Peyer's patch (tissue), 4 donors: ENCODE measurements at regions not wholly inside any gene's neighbourhood (a gene's known extent, or its start where the extent isn't known, plus 50 kb on each side); places are given as distances from the start of the nearest gene placed in this dataset.

ENCODE experiments used
- DNase-seq, 3 donors: peaks; one replicate each; pipeline ENCODE4 v3.0.0-alpha.2; 2017 to 2019
- H3K27ac ChIP-seq, 4 donors: fragments of 200-600 bp; sonication (generic); one replicate each; pipeline ENCODE4 v1.5.1; 2016 to 2019
- H3K27me3 ChIP-seq, 2 donors: fragments of 200-600 bp; sonication (generic); one replicate each; pipeline ENCODE4 v1.5.1; 2019
- H3K36me3 ChIP-seq, 3 donors: fragments of 200-600 bp; sonication (generic); one replicate each; pipeline ENCODE4 v1.5.1; 2016 to 2019
- H3K4me1 ChIP-seq, 4 donors: fragments of 200-600 bp; sonication (generic); one replicate each; pipeline ENCODE4 v1.5.1; 2016 to 2019
- H3K4me3 ChIP-seq, 4 donors: fragments of 200-600 bp; sonication (generic); 1 replicate in 3 of 4; 2 replicates in 1 of 4; pipeline ENCODE4 v1.5.1; 2016 to 2019; ENCODE audit warnings: mild to moderate bottlenecking in 1 of 4
- H3K9me3 ChIP-seq, 4 donors: fragments of 200-600 bp; sonication (generic); one replicate each; pipeline ENCODE4 v1.5.1; 2016 to 2019; ENCODE audit warnings: mild to moderate bottlenecking in 1 of 4
- POLR2A ChIP-seq, 2 donors: fragments of 450-650 bp; IDR thresholded peaks; one replicate each; pipeline ENCODE4 v1.5.1; 2017; ENCODE audit warnings: antibody characterized with exemption in 2 of 2, mild to moderate bottlenecking in 2 of 2, moderate library complexity in 2 of 2
- TF ChIP-seq, protein P1 (sequence below), 6 experiments: fragments of 450-650 bp in 4 of 6; fragments of 200-600 bp in 2 of 6; sonication (generic) in 1 of 6; IDR thresholded peaks; one replicate each; pipeline ENCODE4 v1.5.1; 2017 to 2019; ENCODE audit warnings: antibody characterized with exemption in 6 of 6, mild to moderate bottlenecking in 3 of 6, moderate library complexity in 1 of 6

- Histone ChIP-seq H3K27me3 (no peaks in the 10 kb centered on the region), H3K36me3 (no peaks in the 10 kb centered on the region), H3K4me1 (no peaks in the 10 kb centered on the region), H3K4me3 (no peak overlapping the region), H3K27ac (no peak overlapping the region), H3K9me3 (no peaks in the 10 kb centered on the region)
- DNase-seq = no peak
- TF ChIP-seq, protein P1, sequence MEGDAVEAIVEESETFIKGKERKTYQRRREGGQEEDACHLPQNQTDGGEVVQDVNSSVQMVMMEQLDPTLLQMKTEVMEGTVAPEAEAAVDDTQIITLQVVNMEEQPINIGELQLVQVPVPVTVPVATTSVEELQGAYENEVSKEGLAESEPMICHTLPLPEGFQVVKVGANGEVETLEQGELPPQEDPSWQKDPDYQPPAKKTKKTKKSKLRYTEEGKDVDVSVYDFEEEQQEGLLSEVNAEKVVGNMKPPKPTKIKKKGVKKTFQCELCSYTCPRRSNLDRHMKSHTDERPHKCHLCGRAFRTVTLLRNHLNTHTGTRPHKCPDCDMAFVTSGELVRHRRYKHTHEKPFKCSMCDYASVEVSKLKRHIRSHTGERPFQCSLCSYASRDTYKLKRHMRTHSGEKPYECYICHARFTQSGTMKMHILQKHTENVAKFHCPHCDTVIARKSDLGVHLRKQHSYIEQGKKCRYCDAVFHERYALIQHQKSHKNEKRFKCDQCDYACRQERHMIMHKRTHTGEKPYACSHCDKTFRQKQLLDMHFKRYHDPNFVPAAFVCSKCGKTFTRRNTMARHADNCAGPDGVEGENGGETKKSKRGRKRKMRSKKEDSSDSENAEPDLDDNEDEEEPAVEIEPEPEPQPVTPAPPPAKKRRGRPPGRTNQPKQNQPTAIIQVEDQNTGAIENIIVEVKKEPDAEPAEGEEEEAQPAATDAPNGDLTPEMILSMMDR (IDR thresholded peaks at IDR 0.05) = no peak
- no peak for TF ChIP-seq POLR2A (IDR thresholded peaks at IDR 0.05)
These were observed 1033.9 kb downstream of the TYW1 start for GRCh38 chr7:68030530-68030929.

DNA sequence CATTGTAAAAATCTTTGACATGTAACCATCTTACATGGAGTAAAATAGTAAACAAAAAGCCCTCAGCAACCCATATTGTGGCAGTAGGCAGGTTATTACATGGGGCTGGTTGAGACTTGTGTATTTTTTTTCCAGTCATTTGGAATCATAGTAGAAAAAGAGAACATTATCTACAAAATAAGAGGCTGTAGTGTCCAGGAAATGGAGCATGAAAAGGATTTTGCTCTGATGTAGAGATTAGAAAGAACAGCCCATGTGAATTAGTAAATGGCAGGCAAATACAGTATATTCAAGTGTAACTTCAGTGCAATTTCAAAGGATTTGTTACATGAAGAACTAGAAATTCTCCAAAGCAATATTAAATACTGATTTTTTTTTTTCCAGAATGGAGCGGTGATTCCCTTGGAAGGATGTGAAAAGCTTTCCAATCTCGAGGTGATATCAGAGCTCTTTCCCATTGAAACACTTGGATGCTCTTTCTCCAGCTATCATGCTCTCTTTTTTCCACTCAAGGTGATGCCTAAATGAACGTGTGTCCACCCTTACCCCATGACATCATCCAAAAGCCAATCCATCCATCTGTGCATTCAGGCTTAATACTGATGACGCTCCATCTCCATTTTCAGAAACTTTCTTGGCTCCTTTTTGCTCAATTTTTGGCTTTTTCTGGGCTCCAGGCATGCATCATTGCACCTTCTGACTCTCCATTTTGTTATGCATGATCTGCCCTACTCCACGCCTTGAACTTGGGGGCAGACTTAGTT is 1034.7 kb downstream of the TYW1 start:
- Histone ChIP-seq H3K27me3 (no peaks in the 10 kb centered on the region), H3K4me1 (no peaks in the 10 kb centered on the region), H3K4me3 (no peak overlapping the region), H3K36me3 (no peaks in the 10 kb centered on the region), H3K27ac (no peak overlapping the region), H3K9me3 (no peaks in the 10 kb centered on the region)
- no peak for TF ChIP-seq POLR2A (IDR thresholded peaks at IDR 0.05)
- TF ChIP-seq, protein P1 (IDR thresholded peaks at IDR 0.05) = no peak
- DNase-seq = no peak

DNA sequence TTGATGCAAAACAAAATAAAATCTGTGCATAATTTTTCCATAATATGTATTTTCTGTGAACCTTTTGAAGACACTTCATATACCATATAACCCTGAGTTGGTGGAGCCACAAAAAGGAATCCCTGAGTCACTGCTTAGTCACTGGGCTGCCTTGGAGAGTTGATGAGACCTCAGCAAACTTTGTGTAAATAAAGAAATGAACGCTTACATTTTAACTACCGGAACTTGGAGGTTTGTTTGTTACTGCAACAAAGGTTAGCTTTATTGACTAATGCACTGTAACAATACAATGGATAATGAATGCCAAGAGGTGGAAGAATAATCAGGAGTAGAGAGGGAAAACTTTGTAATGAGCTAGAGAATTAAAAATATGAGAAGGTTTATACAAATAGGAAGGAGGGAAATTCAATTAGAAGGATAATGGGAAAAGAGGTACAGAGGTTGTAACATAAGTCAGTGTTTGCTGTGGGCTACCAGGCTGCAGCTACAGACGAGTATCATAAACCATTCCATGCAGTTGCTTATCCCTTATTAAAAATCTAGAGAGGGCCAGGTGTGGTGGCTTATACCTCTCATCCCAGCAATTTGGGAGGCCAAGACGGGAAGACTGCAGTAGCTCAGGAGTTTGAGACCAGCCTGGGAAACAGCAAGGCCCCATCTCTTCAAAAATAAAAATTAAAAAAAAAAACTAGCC is 1042.1 kb downstream of the TYW1 start:
- H3K9me3 ChIP-seq = no peaks in the 10 kb centered on the region
- TF ChIP-seq POLR2A (IDR thresholded peaks at IDR 0.05) = no peak
- TF ChIP-seq, protein P1 (IDR thresholded peaks at IDR 0.05) = no peak
- DNase-seq = no peak

DNA sequence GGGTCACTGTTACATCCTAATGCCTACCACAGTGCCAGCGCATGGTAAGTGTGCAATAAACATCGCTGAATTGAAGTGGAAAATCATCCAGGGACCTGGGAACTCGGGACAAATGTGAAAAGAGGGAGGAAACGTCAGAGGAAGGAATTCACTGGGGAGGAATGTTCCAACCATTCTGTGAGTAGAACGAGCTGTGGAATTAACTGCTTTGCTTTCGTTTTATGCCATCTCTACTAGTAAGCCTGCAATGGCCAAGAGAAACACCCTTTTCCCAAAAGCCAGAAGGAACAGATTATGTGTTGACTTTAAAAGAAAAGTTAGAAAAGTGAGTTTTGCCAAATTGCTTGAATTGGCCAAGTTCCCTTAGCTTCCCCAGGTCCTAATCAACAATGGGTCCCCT is 1044.9 kb downstream of the TYW1 start:
- Histone ChIP-seq H3K36me3 (no peaks in the 10 kb centered on the region), H3K27me3 (no peaks in the 10 kb centered on the region), H3K4me3 (no peak overlapping the region), H3K9me3 (no peaks in the 10 kb centered on the region), H3K4me1 (no peaks in the 10 kb centered on the region), H3K27ac (no peak overlapping the region)
- DNase-seq = no peak
- TF ChIP-seq, protein P1 (IDR thresholded peaks at IDR 0.05) = no peak
- no peak for TF ChIP-seq POLR2A (IDR thresholded peaks at IDR 0.05)

More for the DNA sequence above, 1042.1 kb downstream of the TYW1 start:
- no peaks in the 10 kb centered on the region for H3K4me1 ChIP-seq
- H3K27me3 ChIP-seq = no peaks in the 10 kb centered on the region
- no peak overlapping the region for H3K27ac ChIP-seq
- H3K36me3 ChIP-seq = no peaks in the 10 kb centered on the region
- H3K4me3 ChIP-seq = no peak overlapping the region

- no peaks in the 10 kb centered on the region for H3K9me3 ChIP-seq
- no peak for TF ChIP-seq POLR2A (IDR thresholded peaks at IDR 0.05)
- TF ChIP-seq, protein P1 (IDR thresholded peaks at IDR 0.05) = no peak
- H3K4me3 ChIP-seq = no peak overlapping the region
- no peaks in the 10 kb centered on the region for H3K4me1 ChIP-seq
- H3K27me3 ChIP-seq = no peaks in the 10 kb centered on the region
- no peaks in the 10 kb centered on the region for H3K36me3 ChIP-seq
- no peak overlapping the region for H3K27ac ChIP-seq
- DNase-seq = no peak
These were observed 1046.9 kb downstream of the TYW1 start for GRCh38 chr7:68043546-68043945.
